ENCODE measurements at regions not wholly inside any gene's neighbourhood (a gene's known extent, or its start where the extent isn't known, plus 50 kb on each side); places are given as distances from the start of the nearest gene placed in this dataset.

DNA sequence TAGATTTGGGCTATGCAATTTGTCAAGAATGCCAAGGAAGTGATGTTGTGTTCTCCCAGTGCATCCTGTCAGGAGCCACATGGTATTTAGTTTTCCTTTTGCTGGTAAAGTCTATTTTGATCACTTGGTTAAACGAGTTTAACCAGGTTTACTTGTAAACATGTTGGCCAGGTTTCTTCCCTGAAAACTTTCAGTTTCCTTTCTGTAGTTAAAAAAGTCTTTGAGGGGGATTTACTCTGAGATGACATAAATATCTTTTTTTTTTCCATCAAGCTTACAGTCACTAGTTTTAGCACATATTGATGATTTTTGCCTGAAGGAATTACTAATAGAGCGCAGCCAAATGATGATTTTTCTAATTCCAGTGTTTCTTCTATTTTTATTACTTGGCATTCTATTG is 320.5 kb downstream of the PHF14 start:
- no peak for DNase-seq (ENCODE audit: low read depth)

DNA sequence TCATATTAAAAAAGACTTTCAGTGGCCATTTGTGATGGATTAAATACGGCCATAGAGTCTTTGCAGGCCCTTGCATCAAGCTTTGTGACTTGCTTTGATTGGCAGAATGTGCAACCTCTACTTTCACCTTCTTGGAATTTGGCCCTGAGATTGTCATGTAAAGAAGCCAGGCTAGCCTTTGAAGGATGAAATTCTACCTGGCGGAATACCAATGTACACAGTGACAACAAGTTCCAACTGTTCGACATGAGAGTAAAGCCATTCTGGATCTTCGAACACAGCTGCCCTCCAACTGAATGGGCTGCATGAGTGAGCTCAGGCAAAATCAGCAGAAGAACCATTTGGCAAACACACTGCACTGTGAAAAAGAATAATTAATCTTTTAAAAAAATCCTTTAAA is 321.3 kb downstream of the PHF14 start:
- DNase-seq (ENCODE audit: low read depth): no peak

DNA sequence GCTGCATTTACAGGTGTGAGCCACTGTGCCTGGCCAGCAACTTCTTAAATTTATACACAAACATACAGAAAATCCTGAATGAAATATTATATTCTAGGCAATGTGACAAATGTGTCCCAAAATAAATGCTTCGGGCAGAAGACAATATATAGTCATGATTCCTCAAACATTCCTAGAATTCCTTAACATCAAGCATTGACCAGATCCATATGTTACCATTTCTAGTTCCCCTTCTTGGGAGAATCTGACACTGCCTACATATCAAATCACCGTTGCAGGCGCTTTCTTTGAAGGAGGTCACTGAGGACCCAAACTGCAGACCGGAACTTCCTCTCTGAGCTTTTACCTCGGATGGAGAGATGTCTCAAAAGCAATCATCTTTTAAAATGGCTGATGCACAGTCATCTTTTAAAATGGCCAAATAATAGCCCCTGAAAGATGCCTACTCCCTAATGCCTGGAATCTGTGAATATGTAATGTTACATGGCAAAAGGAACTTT is 323.5 kb downstream of the PHF14 start:
- no peak for DNase-seq (ENCODE audit: low read depth)

DNA sequence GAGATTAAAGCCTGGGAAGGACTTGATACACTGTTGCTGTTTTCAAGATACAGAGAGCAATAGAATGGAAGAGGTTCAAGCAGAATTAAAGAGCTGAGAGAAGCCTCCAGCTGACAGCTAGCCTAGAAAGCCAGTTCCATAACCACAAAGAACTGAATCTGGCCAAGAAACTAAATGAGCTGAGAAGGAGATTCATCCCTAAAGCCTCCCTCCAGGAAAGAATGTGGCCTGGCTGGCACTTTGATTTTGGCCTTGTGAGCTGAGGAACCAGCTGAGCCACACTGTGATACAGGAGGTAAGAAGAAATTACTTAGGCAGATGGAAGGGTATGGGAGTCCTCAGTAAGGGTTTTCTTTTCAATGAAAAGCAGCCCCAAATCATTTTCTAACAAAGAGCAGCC is 324.1 kb downstream of the PHF14 start:
- no peak for DNase-seq (ENCODE audit: low read depth)

DNA sequence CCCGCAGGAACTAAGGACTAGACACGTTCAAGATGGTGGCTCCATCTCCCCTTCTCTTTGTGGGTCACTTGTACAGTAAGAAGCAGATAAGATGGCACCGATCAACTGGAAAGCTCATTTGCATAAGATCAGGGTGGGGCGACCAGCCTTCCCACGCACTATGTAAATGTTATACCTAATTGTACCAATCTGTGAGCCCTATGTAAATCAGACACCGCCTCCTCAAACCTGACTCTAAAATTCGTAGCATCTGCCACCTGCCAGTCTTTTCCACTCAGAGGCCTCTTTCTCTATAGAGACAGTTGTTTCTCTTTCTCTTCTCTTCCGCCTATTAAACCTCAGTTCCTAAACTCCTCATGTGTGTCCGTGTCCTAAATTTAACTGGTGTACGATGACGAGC is 324.5 kb downstream of the PHF14 start:
- no peak for DNase-seq (ENCODE audit: low read depth)

DNA sequence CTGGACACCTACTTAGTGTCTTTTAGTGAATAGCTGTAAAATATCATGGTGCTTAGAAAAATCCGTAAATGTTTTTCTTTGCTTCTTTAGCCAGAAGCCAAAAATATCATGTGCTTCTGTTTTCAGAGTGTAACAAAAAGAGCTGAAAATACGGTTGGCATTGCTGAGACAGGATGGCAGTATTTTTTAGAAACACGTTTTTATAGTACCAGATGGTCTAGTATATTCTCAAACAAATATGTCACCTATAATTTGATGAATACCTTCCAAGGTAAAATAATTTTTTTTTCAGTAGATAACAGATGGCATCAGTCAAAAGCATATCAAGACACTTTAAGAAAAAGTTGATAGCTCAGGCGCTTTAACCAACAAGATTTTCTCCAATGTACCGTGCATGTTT is 326.6 kb downstream of the PHF14 start:
- DNase-seq (ENCODE audit: low read depth): no peak

DNA sequence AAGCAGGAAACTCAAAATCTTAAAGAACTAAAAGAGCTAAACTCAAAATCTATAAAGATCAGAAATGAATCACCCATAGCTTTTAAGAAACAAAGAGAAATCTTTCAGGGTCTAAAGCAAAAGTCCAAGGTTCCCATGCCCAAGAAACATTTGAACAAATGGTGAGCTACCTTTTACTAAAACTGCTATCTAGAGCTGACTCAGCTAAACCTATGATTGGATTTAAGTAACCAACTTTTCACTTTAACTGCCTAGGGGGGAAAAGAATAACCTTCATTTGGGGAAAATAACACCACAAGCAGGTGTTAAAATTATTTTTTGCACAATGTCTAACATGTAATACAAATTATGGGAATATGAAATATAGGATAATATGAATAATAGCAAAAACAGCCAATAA is 328.4 kb downstream of the PHF14 start:
- DNase-seq (ENCODE audit: low read depth): no peak

DNA sequence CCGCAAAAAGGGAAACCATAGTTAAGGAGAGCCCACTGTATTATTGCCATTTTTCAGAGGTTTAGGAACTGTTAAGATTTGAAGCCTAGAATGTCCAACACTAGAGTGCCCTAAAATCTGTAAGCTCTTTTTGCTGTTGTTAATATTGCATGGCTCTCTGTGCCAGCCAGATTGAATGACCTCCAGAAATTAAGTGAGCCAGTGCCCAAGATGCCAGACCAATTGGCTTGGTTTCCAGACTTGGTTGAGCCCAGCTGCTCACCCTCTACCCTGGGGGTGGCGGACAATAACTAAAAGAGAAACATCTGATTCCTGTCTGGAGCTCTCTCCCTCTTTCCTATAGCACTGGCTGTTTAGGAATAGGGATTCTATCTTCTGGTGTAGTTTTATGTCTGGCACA is 340.1 kb downstream of the PHF14 start:
- DNase-seq (ENCODE audit: low read depth): no peak

DNA sequence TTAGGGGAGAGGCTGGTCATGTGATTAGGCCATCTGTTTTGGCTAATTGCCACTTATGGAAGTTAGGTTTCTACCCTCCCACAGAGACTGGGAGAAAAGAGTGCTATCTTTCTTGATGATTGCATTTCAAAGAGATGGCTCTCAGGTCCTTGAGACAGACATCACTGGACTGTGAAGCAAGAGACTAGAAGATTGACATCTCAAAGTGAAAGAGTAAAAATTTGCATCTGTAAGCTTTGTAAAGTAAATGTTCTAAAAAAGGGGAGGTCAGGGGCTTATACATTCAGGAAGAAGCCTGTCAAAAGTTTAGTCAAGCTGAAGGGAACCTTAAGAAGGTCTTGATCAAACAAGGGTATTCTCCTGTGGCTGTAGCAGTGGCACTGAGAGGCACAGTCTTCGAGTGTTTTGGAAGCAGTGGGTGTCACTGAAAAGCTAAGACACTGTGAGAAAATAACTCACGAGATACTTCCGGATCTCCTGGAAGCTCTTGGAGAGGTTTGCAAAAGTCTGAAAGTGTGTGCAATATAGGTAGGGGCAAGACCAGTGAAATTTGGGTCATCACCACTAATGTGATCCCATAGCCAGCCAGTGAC is 342.1 kb downstream of the PHF14 start:
- DNase-seq (ENCODE audit: low read depth): no peak

DNA sequence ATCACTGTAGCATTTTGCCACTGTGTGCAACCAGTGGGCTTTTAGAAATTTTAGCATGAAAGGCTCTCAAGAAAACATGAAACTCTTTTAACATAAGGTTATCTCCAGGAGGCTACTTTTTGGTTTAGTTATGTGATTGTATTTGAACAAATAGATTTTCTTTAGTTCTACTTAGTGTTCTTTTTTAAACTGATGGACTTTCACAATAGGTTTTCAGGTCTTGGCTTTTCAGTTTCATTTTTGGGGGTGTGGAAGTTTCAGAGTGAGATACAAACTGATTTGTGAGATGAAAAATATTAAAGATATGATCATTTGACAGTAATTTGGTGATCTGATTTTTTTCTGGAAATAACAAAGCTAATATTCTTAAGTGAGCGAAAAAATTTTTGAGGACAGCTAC is 344.1 kb downstream of the PHF14 start:
- no peak for DNase-seq (ENCODE audit: low read depth)

DNA sequence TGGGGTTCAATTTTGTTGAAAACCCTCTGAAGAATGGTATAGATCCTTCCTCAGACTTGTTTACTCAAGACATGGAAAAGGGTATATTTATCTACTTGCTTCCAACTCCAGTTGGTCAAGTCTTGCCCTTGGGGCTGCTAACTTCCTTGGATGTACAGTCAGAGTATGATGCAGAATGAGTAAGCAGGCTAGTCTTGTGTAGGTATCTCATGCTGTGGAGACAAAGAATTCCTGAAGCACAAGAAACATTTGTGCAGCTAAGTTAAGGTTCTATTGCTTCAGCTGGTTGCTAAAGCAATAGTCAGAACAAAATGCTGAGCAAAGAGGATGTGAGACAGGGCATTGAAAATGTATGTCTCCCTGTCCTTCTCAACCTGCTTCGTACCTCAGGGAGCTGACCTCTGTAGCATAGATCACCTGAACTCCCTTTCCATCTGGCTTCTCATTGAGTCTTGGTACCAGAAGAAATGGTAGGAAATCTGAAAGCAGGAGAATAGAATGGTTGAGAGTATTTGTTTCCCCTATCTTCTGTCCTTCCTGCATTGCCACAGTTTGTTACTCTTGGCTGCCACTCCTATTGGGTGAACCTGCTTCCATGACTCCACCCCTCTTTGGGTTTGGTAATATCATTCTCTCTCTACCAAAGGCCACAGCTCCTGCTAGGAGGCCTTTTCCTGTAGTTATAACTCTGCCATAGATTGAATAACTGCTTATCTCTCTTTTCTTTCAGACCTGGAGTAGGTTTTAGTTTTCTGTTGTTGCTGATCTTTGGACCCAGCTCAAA is 346.0 kb downstream of the PHF14 start:
- DNase-seq (ENCODE audit: low read depth): no peak
